K562 (cell line): ENCODE measurements at regions not wholly inside any gene's neighbourhood (a gene's known extent, or its start where the extent isn't known, plus 50 kb on each side); places are given as distances from the start of the nearest gene placed in this dataset.

ENCODE experiments used
- CTCF ChIP-seq, 3 experiments: IDR thresholded peaks in 2 of 3; conservative IDR thresholded peaks in 1 of 3; 2 replicates each; pipeline ENCODE4 v1.5.1; 2011 to 2012; ENCODE audit warnings: low read length in 3 of 3, mild to moderate bottlenecking in 3 of 3, control low read depth in 2 of 3, improper control_type of control experiment in 1 of 3, inconsistent platforms in 1 of 3, low read depth in 1 of 3, mixed read lengths in 1 of 3, moderate library complexity in 1 of 3; ENCODE audit not compliant: insufficient read depth in 2 of 3
- MITF ChIP-seq: IDR thresholded peaks from 2 replicates; pipeline ENCODE4 v1.6.1; 2014; ENCODE audit warnings: antibody characterized with exemption
- NFYB ChIP-seq: IDR thresholded peaks from 2 replicates; pipeline ENCODE4 v1.6.1; 2011; ENCODE audit warnings: mild to moderate bottlenecking, moderate library complexity; ENCODE audit not compliant: insufficient read length; ENCODE audit errors: extremely low read depth
- POLR2G ChIP-seq: fragments of 200-400 bp; formaldehyde crosslinking; IDR thresholded peaks from 2 replicates; pipeline ENCODE4 v1.6.1; 2017; ENCODE audit warnings: low read depth, mild to moderate bottlenecking, antibody characterized with exemption, low read length, moderate library complexity
- ZNF589 ChIP-seq: fragments of 200-800 bp; sonication (Bioruptor generic); IDR thresholded peaks from 2 replicates; pipeline ENCODE4 v1.6.1; 2016; ENCODE audit warnings: low read depth, missing genetic modification characterization, missing compliant biosample characterization

- TF ChIP-seq ZNF589 (CRISPR knock-in tag) (no peak), MITF (no peak), NFYB (no peak), CTCF (IDR thresholded peaks at IDR 0.05 in 2 of 3, conservative IDR thresholded peaks at IDR 0.05 in 1 of 3; ENCODE audit: insufficient read depth in 2 of 3, low read depth in 1 of 3, low read length in 3 of 3) (no peak), POLR2G (no peak)
Measured at GRCh38 chr7:109545686-109546085, 976.0 kb downstream of the DNAJB9 start.
